Caco-2 (cell line): ENCODE measurements at regions not wholly inside any gene's neighbourhood (a gene's known extent, or its start where the extent isn't known, plus 50 kb on each side); places are given as distances from the start of the nearest gene placed in this dataset.

Experiments
- BruUV-seq: library from RNA; stranded (reverse); fragments of 400-500 nt; replicated peaks from 2 replicates; lab custom pipeline; 2021; lab: Mats Ljungman, UMichigan
- CTCF ChIA-PET: fragments of 300-600 bp; sonication (Branson Sonifier 250); formaldehyde crosslinking; loops from one replicate; lab custom pipeline; 2022; ENCODE audit warnings: antibody characterized with exemption; lab: Charles Lee
- POLR2A ChIA-PET: fragments of 300-600 bp; sonication (Branson Sonifier 250); formaldehyde crosslinking; loops from one replicate; lab custom pipeline; 2022; ENCODE audit warnings: antibody characterized with exemption; lab: Charles Lee
- DNase-seq, 2 experiments: peaks; one replicate each; pipeline versions ENCODE4 v3.0.0 to v3.0.0-alpha.2; 2020 to 2022
- H3K27me3 ChIP-seq: replicated peaks from 2 replicates; pipeline ENCODE4 v1.6.0; 2011; ENCODE audit warnings: low read length; ENCODE audit not compliant: control insufficient read depth, insufficient read depth
- H3K36me3 ChIP-seq: 2 replicates; pipeline ENCODE4 v1.5.1; 2011; ENCODE audit warnings: low read length; ENCODE audit not compliant: control insufficient read depth, insufficient read depth
- H3K4me1 ChIP-seq: fragments of 250-450 bp; sonication (Bioruptor Pico); 2 replicates; pipeline ENCODE4 v1.5.1; 2020; ENCODE audit warnings: mild to moderate bottlenecking
- H3K4me3 ChIP-seq: 2 replicates; pipeline ENCODE4 v1.5.1; 2011; ENCODE audit warnings: low read depth, mild to moderate bottlenecking, control low read depth, low read length
- H3K9me3 ChIP-seq: fragments of 250-450 bp; sonication (Bioruptor Pico); 2 replicates; pipeline ENCODE4 v1.5.1; 2020; ENCODE audit warnings: mild to moderate bottlenecking, moderate library complexity
- H3K27ac Mint-ChIP-seq: one replicate; pipeline ENCODE4 v1.8.0; 2022; ENCODE audit warnings: mixed read lengths; ENCODE audit not compliant: unreplicated experiment
- H3K27me3 Mint-ChIP-seq: one replicate; pipeline ENCODE4 v1.8.0; 2022; ENCODE audit warnings: mixed read lengths; ENCODE audit not compliant: insufficient read depth, unreplicated experiment
- H3K36me3 Mint-ChIP-seq: one replicate; pipeline ENCODE4 v1.8.0; 2022; ENCODE audit warnings: mild to moderate bottlenecking, mixed read lengths; ENCODE audit not compliant: insufficient read depth, unreplicated experiment
- H3K4me1 Mint-ChIP-seq: one replicate; pipeline ENCODE4 v1.8.0; 2022; ENCODE audit warnings: low read depth, mixed read lengths; ENCODE audit not compliant: unreplicated experiment
- H3K4me3 Mint-ChIP-seq: one replicate; pipeline ENCODE4 v1.8.0; 2022; ENCODE audit warnings: mild to moderate bottlenecking, moderate library complexity, mixed read lengths; ENCODE audit not compliant: unreplicated experiment
- H3K9me3 Mint-ChIP-seq: one replicate; pipeline ENCODE4 v1.8.0; 2022; ENCODE audit warnings: mixed read lengths; ENCODE audit not compliant: unreplicated experiment
- CTCF ChIP-seq, 2 experiments: fragments of 200-600 bp in 1 of 2; IDR thresholded peaks; 1 replicate in 1 of 2; 2 replicates in 1 of 2; pipeline versions ENCODE4 v1.5.1 to v1.8.0; 2011 to 2022; ENCODE audit warnings: antibody characterized with exemption in 1 of 2, control low read depth in 1 of 2, inconsistent platforms in 1 of 2, low read depth in 1 of 2, low read length in 1 of 2, mild to moderate bottlenecking in 1 of 2, moderate library complexity in 1 of 2; ENCODE audit not compliant: insufficient read depth in 1 of 2, severe bottlenecking in 1 of 2, unreplicated experiment in 1 of 2
- intact Hi-C: fragments of 100-400 bp; cut with micrococcal nuclease; formaldehyde crosslinking; loops from one replicate; pipeline ENCODE4 v1.10.0; 2022; ENCODE audit not compliant: unreplicated experiment

GRCh38 chr13:50419896-50420295 is 404.7 kb downstream of the KCNRG start:
- BruUV-seq = no TSS peak
- no peaks in the 10 kb centered on the region for H3K9me3 ChIP-seq
- CTCF ChIA-PET = no interaction called here
- peaks cover 6% of the 10 kb centered on the region for H3K4me1 Mint-ChIP-seq
- intact Hi-C loops = no loop called here
- no peaks in the 10 kb centered on the region for H3K27me3 ChIP-seq
- POLR2A ChIA-PET = no interaction called here
- H3K36me3 Mint-ChIP-seq = peaks cover 19% of the 10 kb centered on the region
- H3K4me1 ChIP-seq = no peaks in the 10 kb centered on the region
- no peaks in the 10 kb centered on the region for H3K27me3 Mint-ChIP-seq
- H3K4me3 Mint-ChIP-seq = no peak overlapping the region
- H3K9me3 Mint-ChIP-seq = peaks cover 4% of the 10 kb centered on the region
- no peak for DNase-seq
- no peak for TF ChIP-seq CTCF (IDR thresholded peaks at IDR 0.05; ENCODE audit: insufficient read depth in 1 of 2, low read depth in 1 of 2, low read length in 1 of 2, severe bottlenecking in 1 of 2, unreplicated experiment in 1 of 2)
- H3K27ac Mint-ChIP-seq = no peak overlapping the region
- no peaks in the 10 kb centered on the region for H3K36me3 ChIP-seq
- no peak overlapping the region for H3K4me3 ChIP-seq

- intact Hi-C loops = no loop called here
- no peak for TF ChIP-seq CTCF (IDR thresholded peaks at IDR 0.05; ENCODE audit: insufficient read depth in 1 of 2, low read depth in 1 of 2, low read length in 1 of 2, severe bottlenecking in 1 of 2, unreplicated experiment in 1 of 2)
- Mint-ChIP-seq H3K27me3 (no peaks in the 10 kb centered on the region), H3K9me3 (no peaks in the 10 kb centered on the region), H3K4me1 (peaks cover 6% of the 10 kb centered on the region), H3K4me3 (no peak overlapping the region), H3K36me3 (peaks cover 13% of the 10 kb centered on the region), H3K27ac (no peak overlapping the region)
- ChIA-PET CTCF (no interaction called here), POLR2A (no interaction called here)
- Histone ChIP-seq H3K4me3 (no peak overlapping the region), H3K36me3 (no peaks in the 10 kb centered on the region), H3K4me1 (no peaks in the 10 kb centered on the region), H3K9me3 (no peaks in the 10 kb centered on the region), H3K27me3 (no peaks in the 10 kb centered on the region)
- BruUV-seq = no TSS peak
- DNase-seq = no peak
Measured at GRCh38 chr13:50420718-50421472, 405.7 kb downstream of the KCNRG start.

- TF ChIP-seq CTCF (IDR thresholded peaks at IDR 0.05; ENCODE audit: insufficient read depth in 1 of 2, low read depth in 1 of 2, low read length in 1 of 2, severe bottlenecking in 1 of 2, unreplicated experiment in 1 of 2) = no peak
- peaks cover 12% of the 10 kb centered on the region for H3K36me3 Mint-ChIP-seq
- no peaks in the 10 kb centered on the region for H3K4me1 ChIP-seq
- CTCF ChIA-PET = no interaction called here
- no peaks in the 10 kb centered on the region for H3K9me3 Mint-ChIP-seq
- no peak overlapping the region for H3K27ac Mint-ChIP-seq
- intact Hi-C loops = no loop called here
- no peak overlapping the region for H3K4me3 ChIP-seq
- no peaks in the 10 kb centered on the region for H3K36me3 ChIP-seq
- H3K27me3 ChIP-seq = no peaks in the 10 kb centered on the region
- H3K4me3 Mint-ChIP-seq = no peak overlapping the region
- POLR2A ChIA-PET = no interaction called here
- no peak for DNase-seq
- H3K9me3 ChIP-seq = no peaks in the 10 kb centered on the region
- H3K27me3 Mint-ChIP-seq = no peaks in the 10 kb centered on the region
- H3K4me1 Mint-ChIP-seq = peaks cover 6% of the 10 kb centered on the region
- no TSS peak for BruUV-seq
Measured at GRCh38 chr13:50421473-50422130, 406.4 kb downstream of the KCNRG start.
